ENCODE measurements at regions not wholly inside any gene's neighbourhood (a gene's known extent, or its start where the extent isn't known, plus 50 kb on each side); places are given as distances from the start of the nearest gene placed in this dataset.

DNA sequence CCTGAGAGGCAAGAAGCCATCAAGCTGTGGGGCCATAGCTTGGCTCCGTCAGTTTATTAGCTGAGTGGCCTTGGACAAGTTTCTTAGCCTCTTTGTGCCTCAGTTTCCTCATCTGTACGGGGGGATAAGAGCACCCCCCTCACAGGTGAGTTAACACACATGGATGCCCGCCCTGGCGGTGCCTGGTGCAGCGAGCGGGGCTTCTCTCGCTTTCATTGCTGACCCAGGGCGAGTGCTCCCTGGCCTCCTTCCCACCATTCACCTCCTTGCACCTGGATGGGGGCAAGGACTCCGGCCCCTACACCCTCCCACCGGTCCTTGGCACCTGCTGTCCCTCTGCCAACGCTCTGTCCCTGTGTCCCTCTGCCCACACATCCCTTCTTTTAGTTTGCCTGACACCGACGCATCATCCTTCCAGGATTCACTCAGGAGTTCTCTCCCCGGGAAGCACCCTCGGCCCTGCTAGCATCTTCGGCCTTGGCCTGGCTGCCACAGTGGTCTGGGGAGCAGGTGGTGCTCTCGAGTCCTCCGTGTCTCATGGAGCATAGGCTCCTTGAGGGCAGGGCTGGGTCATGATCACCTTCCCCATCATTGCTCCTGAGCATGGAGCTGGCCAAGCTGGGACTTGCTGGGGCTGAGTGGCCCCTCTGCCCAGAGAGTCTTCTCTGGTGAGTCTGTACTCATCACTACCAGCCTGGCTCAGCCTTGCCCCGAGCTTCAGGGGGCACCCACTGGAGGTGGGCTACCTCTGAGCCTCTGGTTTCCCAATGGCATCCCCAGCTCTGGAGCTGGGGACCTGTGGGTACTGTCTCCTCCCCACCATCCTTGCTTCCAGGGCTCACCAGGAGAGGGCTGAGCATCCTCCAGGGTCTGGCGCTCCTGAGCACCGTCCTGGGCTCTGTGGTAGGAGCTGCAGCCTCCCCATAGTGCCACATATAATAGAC is 53.8 kb upstream of the SORCS2 start (continued):
- TF ChIP-seq, protein P1, sequence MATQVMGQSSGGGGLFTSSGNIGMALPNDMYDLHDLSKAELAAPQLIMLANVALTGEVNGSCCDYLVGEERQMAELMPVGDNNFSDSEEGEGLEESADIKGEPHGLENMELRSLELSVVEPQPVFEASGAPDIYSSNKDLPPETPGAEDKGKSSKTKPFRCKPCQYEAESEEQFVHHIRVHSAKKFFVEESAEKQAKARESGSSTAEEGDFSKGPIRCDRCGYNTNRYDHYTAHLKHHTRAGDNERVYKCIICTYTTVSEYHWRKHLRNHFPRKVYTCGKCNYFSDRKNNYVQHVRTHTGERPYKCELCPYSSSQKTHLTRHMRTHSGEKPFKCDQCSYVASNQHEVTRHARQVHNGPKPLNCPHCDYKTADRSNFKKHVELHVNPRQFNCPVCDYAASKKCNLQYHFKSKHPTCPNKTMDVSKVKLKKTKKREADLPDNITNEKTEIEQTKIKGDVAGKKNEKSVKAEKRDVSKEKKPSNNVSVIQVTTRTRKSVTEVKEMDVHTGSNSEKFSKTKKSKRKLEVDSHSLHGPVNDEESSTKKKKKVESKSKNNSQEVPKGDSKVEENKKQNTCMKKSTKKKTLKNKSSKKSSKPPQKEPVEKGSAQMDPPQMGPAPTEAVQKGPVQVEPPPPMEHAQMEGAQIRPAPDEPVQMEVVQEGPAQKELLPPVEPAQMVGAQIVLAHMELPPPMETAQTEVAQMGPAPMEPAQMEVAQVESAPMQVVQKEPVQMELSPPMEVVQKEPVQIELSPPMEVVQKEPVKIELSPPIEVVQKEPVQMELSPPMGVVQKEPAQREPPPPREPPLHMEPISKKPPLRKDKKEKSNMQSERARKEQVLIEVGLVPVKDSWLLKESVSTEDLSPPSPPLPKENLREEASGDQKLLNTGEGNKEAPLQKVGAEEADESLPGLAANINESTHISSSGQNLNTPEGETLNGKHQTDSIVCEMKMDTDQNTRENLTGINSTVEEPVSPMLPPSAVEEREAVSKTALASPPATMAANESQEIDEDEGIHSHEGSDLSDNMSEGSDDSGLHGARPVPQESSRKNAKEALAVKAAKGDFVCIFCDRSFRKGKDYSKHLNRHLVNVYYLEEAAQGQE (IDR thresholded peaks at IDR 0.05; ENCODE audit: low read depth, low read length), result no peak
- no peak for TF ChIP-seq FOS (IDR thresholded peaks at IDR 0.05; ENCODE audit: borderline replicate concordance, extremely low read depth, insufficient read length)
- TF ChIP-seq, protein P2, sequence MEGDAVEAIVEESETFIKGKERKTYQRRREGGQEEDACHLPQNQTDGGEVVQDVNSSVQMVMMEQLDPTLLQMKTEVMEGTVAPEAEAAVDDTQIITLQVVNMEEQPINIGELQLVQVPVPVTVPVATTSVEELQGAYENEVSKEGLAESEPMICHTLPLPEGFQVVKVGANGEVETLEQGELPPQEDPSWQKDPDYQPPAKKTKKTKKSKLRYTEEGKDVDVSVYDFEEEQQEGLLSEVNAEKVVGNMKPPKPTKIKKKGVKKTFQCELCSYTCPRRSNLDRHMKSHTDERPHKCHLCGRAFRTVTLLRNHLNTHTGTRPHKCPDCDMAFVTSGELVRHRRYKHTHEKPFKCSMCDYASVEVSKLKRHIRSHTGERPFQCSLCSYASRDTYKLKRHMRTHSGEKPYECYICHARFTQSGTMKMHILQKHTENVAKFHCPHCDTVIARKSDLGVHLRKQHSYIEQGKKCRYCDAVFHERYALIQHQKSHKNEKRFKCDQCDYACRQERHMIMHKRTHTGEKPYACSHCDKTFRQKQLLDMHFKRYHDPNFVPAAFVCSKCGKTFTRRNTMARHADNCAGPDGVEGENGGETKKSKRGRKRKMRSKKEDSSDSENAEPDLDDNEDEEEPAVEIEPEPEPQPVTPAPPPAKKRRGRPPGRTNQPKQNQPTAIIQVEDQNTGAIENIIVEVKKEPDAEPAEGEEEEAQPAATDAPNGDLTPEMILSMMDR (IDR thresholded peaks at IDR 0.05 in 2 of 3, conservative IDR thresholded peaks at IDR 0.05 in 1 of 3; ENCODE audit: control insufficient read depth in 2 of 3, extremely low read depth in 1 of 3, insufficient read depth in 1 of 3, low read depth in 3 of 3, low read length in 3 of 3), result no peak
- no peak for TF ChIP-seq MLLT1 (IDR thresholded peaks at IDR 0.05)
- no peak for TF ChIP-seq NFYA (IDR thresholded peaks at IDR 0.05; ENCODE audit: borderline replicate concordance, low read depth, low read length)
- TF ChIP-seq, protein P3, sequence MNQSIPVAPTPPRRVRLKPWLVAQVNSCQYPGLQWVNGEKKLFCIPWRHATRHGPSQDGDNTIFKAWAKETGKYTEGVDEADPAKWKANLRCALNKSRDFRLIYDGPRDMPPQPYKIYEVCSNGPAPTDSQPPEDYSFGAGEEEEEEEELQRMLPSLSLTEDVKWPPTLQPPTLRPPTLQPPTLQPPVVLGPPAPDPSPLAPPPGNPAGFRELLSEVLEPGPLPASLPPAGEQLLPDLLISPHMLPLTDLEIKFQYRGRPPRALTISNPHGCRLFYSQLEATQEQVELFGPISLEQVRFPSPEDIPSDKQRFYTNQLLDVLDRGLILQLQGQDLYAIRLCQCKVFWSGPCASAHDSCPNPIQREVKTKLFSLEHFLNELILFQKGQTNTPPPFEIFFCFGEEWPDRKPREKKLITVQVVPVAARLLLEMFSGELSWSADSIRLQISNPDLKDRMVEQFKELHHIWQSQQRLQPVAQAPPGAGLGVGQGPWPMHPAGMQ (IDR thresholded peaks at IDR 0.05; ENCODE audit: borderline replicate concordance), result no peak

All from GM12878 (cell line).